A673 (cell line): ENCODE measurements at regions not wholly inside any gene's neighbourhood (a gene's known extent, or its start where the extent isn't known, plus 50 kb on each side); places are given as distances from the start of the nearest gene placed in this dataset.

Experiments
- BruUV-seq: library from RNA; stranded (reverse); fragments of 400-500 nt; replicated peaks from 2 replicates; lab custom pipeline; 2021; lab: Mats Ljungman, UMichigan
- CTCF ChIA-PET: fragments of 300-600 bp; sonication (Branson Sonifier 250); formaldehyde crosslinking; loops from one replicate; lab custom pipeline; 2022; ENCODE audit warnings: antibody characterized with exemption; lab: Charles Lee
- POLR2A ChIA-PET: fragments of 300-600 bp; sonication (Branson Sonifier 250); formaldehyde crosslinking; loops from one replicate; lab custom pipeline; 2022; ENCODE audit warnings: antibody characterized with exemption; ENCODE audit not compliant: low non-redundant PET; lab: Charles Lee
- DNase-seq: peaks from one replicate; pipeline ENCODE4 v3.0.0-alpha.2; 2015; ENCODE audit warnings: low spot score
- H3K27ac ChIP-seq: fragments of 200-600 bp; sonication (generic); 2 replicates; pipeline ENCODE4 v1.5.1; 2016; ENCODE audit warnings: mixed run types, low read depth, mild to moderate bottlenecking, mixed read lengths, antibody characterized with exemption, low read length; ENCODE audit not compliant: poor library complexity, severe bottlenecking
- H3K27me3 ChIP-seq: fragments of 200-600 bp; sonication (generic); replicated peaks from 2 replicates; pipeline ENCODE4 v1.6.1; 2017; ENCODE audit warnings: mixed run types, low read depth, mild to moderate bottlenecking, mixed read lengths, antibody characterized with exemption, low read length; ENCODE audit not compliant: insufficient read depth, poor library complexity
- H3K36me3 ChIP-seq: fragments of 200-600 bp; sonication (generic); 2 replicates; pipeline ENCODE4 v1.6.1; 2016; ENCODE audit warnings: mixed run types, mild to moderate bottlenecking, mixed read lengths, antibody characterized with exemption, low read length; ENCODE audit not compliant: insufficient read depth, poor library complexity, severe bottlenecking
- H3K4me1 ChIP-seq: fragments of 200-600 bp; sonication (generic); 2 replicates; pipeline ENCODE4 v1.6.1; 2017; ENCODE audit warnings: mixed run types, mild to moderate bottlenecking, mixed read lengths, antibody characterized with exemption, low read length; ENCODE audit not compliant: insufficient read depth, poor library complexity, severe bottlenecking
- H3K4me3 ChIP-seq: fragments of 200-600 bp; sonication (generic); 2 replicates; pipeline ENCODE4 v1.5.1; 2016; ENCODE audit warnings: low read depth, mixed run types, mild to moderate bottlenecking, mixed read lengths, low read length; ENCODE audit not compliant: poor library complexity, severe bottlenecking
- H3K9me3 ChIP-seq: fragments of 200-600 bp; sonication (generic); 2 replicates; pipeline ENCODE4 v1.6.1; 2016; ENCODE audit warnings: mixed run types, low read depth, mild to moderate bottlenecking, mixed read lengths, antibody characterized with exemption, low read length; ENCODE audit not compliant: poor library complexity, severe bottlenecking
- CTCF ChIP-seq: fragments of 300-800, 200-600 bp; sonication (generic); conservative IDR thresholded peaks from 2 replicates; pipeline ENCODE4 v1.5.1; 2017; ENCODE audit warnings: low read depth, mild to moderate bottlenecking, antibody characterized with exemption, low read length, moderate library complexity, mixed read lengths
- EZH2 ChIP-seq: fragments of 200-600 bp; sonication (generic); IDR thresholded peaks from 2 replicates; pipeline ENCODE4 v1.6.1; 2017; ENCODE audit warnings: borderline replicate concordance, low read depth, mild to moderate bottlenecking, mixed read lengths, antibody characterized with exemption, low read length; ENCODE audit not compliant: poor library complexity, severe bottlenecking
- intact Hi-C: fragments of 100-400 bp; cut with micrococcal nuclease; formaldehyde crosslinking; loops from one replicate; pipeline ENCODE4 v1.10.0; 2022; ENCODE audit not compliant: unreplicated experiment

- H3K27me3 ChIP-seq = no peaks in the 10 kb centered on the region
- no TSS peak for BruUV-seq
- POLR2A ChIA-PET = no interaction called here
- no peaks in the 10 kb centered on the region for H3K36me3 ChIP-seq
- CTCF ChIA-PET = no interaction called here
- no peak overlapping the region for H3K4me3 ChIP-seq
- H3K4me1 ChIP-seq = peaks cover 9% of the 10 kb centered on the region
- H3K9me3 ChIP-seq = no peaks in the 10 kb centered on the region
- TF ChIP-seq EZH2 (no peak), CTCF (no peak)
- no peak for DNase-seq
- intact Hi-C loops = no loop called here
- no peak overlapping the region for H3K27ac ChIP-seq
Measured at GRCh38 chr1:34270181-34270580, 93.5 kb downstream of the C1orf94 start.

GRCh38 chr1:34272152-34272551 is 95.4 kb downstream of the C1orf94 start:
- no peak for DNase-seq
- no peaks in the 10 kb centered on the region for H3K9me3 ChIP-seq
- POLR2A ChIA-PET = no interaction called here
- no TSS peak for BruUV-seq
- CTCF ChIA-PET = no interaction called here
- H3K4me1 ChIP-seq = peaks cover 9% of the 10 kb centered on the region
- no peak for TF ChIP-seq CTCF
- TF ChIP-seq EZH2 = no peak
- H3K4me3 ChIP-seq = no peak overlapping the region
- H3K27ac ChIP-seq = no peak overlapping the region
- intact Hi-C loops = no loop called here
- no peaks in the 10 kb centered on the region for H3K27me3 ChIP-seq
- no peaks in the 10 kb centered on the region for H3K36me3 ChIP-seq

- Histone ChIP-seq H3K27me3 (no peaks in the 10 kb centered on the region), H3K4me1 (no peaks in the 10 kb centered on the region), H3K36me3 (no peaks in the 10 kb centered on the region), H3K9me3 (no peaks in the 10 kb centered on the region), H3K27ac (no peak overlapping the region), H3K4me3 (no peak overlapping the region)
- BruUV-seq = no TSS peak
- CTCF ChIA-PET = no interaction called here
- intact Hi-C loops = no loop called here
- TF ChIP-seq EZH2 (no peak), CTCF (no peak)
- DNase-seq = no peak
- POLR2A ChIA-PET = no interaction called here
Measured at GRCh38 chr1:34275150-34275549, 98.4 kb downstream of the C1orf94 start.
